IPS DF 6.9 (cell line): ENCODE measurements at regions not wholly inside any gene's neighbourhood (a gene's known extent, or its start where the extent isn't known, plus 50 kb on each side); places are given as distances from the start of the nearest gene placed in this dataset.
"Not testable (repeated sequence)": the region's sequence is repeated elsewhere in the genome, so short reads cannot be mapped to it uniquely, and the experiment has no call there.

ENCODE experiments used
- DNase-seq: peaks from one replicate; pipeline ENCODE4 v3.0.0-alpha.2; 2013; ENCODE audit warnings: low read depth, low spot score
- H3K27ac ChIP-seq: one replicate; pipeline ENCODE4 v1.5.1; 2013; ENCODE audit warnings: low read length, control low read depth
- H3K27me3 ChIP-seq: 2 replicates; pipeline ENCODE4 v1.6.1; 2013; ENCODE audit warnings: mild to moderate bottlenecking, low read length; ENCODE audit not compliant: control insufficient read depth, insufficient read depth
- H3K36me3 ChIP-seq: 2 replicates; pipeline ENCODE4 v1.6.1; 2013; ENCODE audit warnings: low read length; ENCODE audit not compliant: control insufficient read depth, insufficient read depth
- H3K4me1 ChIP-seq: 2 replicates; pipeline ENCODE4 v1.6.1; 2013; ENCODE audit warnings: low read length; ENCODE audit not compliant: control insufficient read depth, insufficient read depth
- H3K4me3 ChIP-seq: 2 replicates; pipeline ENCODE4 v1.5.1; 2013; ENCODE audit warnings: mild to moderate bottlenecking, low read length
- H3K9me3 ChIP-seq: 2 replicates; pipeline ENCODE4 v1.6.1; 2013; ENCODE audit warnings: low read length, inconsistent platforms; ENCODE audit not compliant: control insufficient read depth, insufficient read depth
- WGBS: extraction: QIAGEN DNeasy Blood & Tissue Kit; methylation state at CpG from one replicate; pipeline ENCODE4 v1.1.7; 2013; ENCODE audit warnings: mixed read lengths, missing lambda C conversion rate; ENCODE audit not compliant: insufficient read length, insufficient coverage; 5-methylcytosine and 5-hydroxymethylcytosine counted together

- no peak for DNase-seq
- no peaks in the 10 kb centered on the region for H3K27me3 ChIP-seq
- H3K27ac ChIP-seq: no peak overlapping the region
- WGBS: no CpG with 5 or more reads among the region's 4 CpGs
- no peaks in the 10 kb centered on the region; the same call in 1 of the 2 replicates for H3K9me3 ChIP-seq
- H3K36me3 ChIP-seq: no peaks in the 10 kb centered on the region
- H3K4me3 ChIP-seq: no peak overlapping the region
- H3K4me1 ChIP-seq: no peaks in the 10 kb centered on the region
These were observed 206.1 kb downstream of the TUSC1 start for GRCh38 chr9:25472085-25472607.

- no peaks in the 10 kb centered on the region for H3K36me3 ChIP-seq
- H3K27ac ChIP-seq: no peak overlapping the region
- H3K27me3 ChIP-seq: no peaks in the 10 kb centered on the region
- H3K4me3 ChIP-seq: no peak overlapping the region
- H3K9me3 ChIP-seq: no peaks in the 10 kb centered on the region
- no peaks in the 10 kb centered on the region for H3K4me1 ChIP-seq
- DNase-seq: no peak
These were observed 216.8 kb downstream of the TUSC1 start for GRCh38 chr9:25461416-25461815.

GRCh38 chr9:25453875-25454274 is 224.4 kb downstream of the TUSC1 start:
- H3K36me3 ChIP-seq: no peaks in the 10 kb centered on the region
- no peaks in the 10 kb centered on the region for H3K4me1 ChIP-seq
- no peaks in the 10 kb centered on the region for H3K27me3 ChIP-seq
- no CpG with 5 or more reads among the region's 2 CpGs for WGBS
- no peak overlapping the region for H3K4me3 ChIP-seq
- no peak overlapping the region for H3K27ac ChIP-seq
- no peaks in the 10 kb centered on the region for H3K9me3 ChIP-seq
- no peak for DNase-seq

GRCh38 chr9:25449503-25449902 is 228.7 kb downstream of the TUSC1 start:
- Histone ChIP-seq H3K27me3 (no peaks in the 10 kb centered on the region), H3K4me1 (no peaks in the 10 kb centered on the region), H3K4me3 (no peak overlapping the region), H3K27ac (no peak overlapping the region), H3K36me3 (no peaks in the 10 kb centered on the region), H3K9me3 (no peaks in the 10 kb centered on the region)
- WGBS: no CpG with 5 or more reads among the region's 3 CpGs
- DNase-seq: no peak

- H3K4me3 ChIP-seq, DNase-seq, H3K4me1 ChIP-seq, H3K27me3 ChIP-seq, H3K36me3 ChIP-seq, H3K9me3 ChIP-seq, H3K27ac ChIP-seq: not testable (repeated sequence)
- no CpG with 5 or more reads among the region's 13 CpGs for whole genome bisulfite sequencing
These were observed 232.5 kb downstream of the TUSC1 start for GRCh38 chr9:25445721-25446120.

- no CpG with 5 or more reads among the region's 4 CpGs for WGBS
- Histone ChIP-seq H3K27ac (no peak overlapping the region), H3K27me3 (no peaks in the 10 kb centered on the region), H3K4me1 (no peaks in the 10 kb centered on the region), H3K4me3 (no peak overlapping the region), H3K9me3 (no peaks in the 10 kb centered on the region), H3K36me3 (no peaks in the 10 kb centered on the region)
- no peak for DNase-seq
These were observed 235.7 kb downstream of the TUSC1 start for GRCh38 chr9:25442526-25442925.

GRCh38 chr9:25427898-25428297 is 250.3 kb downstream of the TUSC1 start:
- Histone ChIP-seq H3K9me3 (no peaks in the 10 kb centered on the region), H3K27ac (no peak overlapping the region), H3K4me3 (no peak overlapping the region), H3K36me3 (no peaks in the 10 kb centered on the region), H3K27me3 (no peaks in the 10 kb centered on the region), H3K4me1 (no peaks in the 10 kb centered on the region)
- DNase-seq: no peak
- no CpG with 5 or more reads among the region's 4 CpGs for WGBS

- WGBS: no CpG with 5 or more reads among the region's 4 CpGs
- no peak overlapping the region for H3K4me3 ChIP-seq
These were observed 251.0 kb downstream of the TUSC1 start for GRCh38 chr9:25427290-25427689.

GRCh38 chr9:25421560-25421959 is 256.7 kb downstream of the TUSC1 start:
- H3K27me3 ChIP-seq: no peaks in the 10 kb centered on the region
- no peaks in the 10 kb centered on the region for H3K36me3 ChIP-seq
- no peaks in the 10 kb centered on the region; the same call in 1 of the 2 replicates for H3K4me1 ChIP-seq
- no peaks in the 10 kb centered on the region for H3K9me3 ChIP-seq
- WGBS: no CpG with 5 or more reads among the region's 1 CpG
- DNase-seq: no peak
- no peak overlapping the region for H3K27ac ChIP-seq
- H3K4me3 ChIP-seq: no peak overlapping the region

More at GRCh38 chr9:25427290-25427689, 251.0 kb downstream of the TUSC1 start:
- H3K9me3 ChIP-seq: no peaks in the 10 kb centered on the region
- no peaks in the 10 kb centered on the region for H3K36me3 ChIP-seq
- no peaks in the 10 kb centered on the region for H3K4me1 ChIP-seq
- DNase-seq: no peak
- H3K27ac ChIP-seq: no peak overlapping the region
- H3K27me3 ChIP-seq: no peaks in the 10 kb centered on the region

GRCh38 chr9:25418974-25419373 is 259.3 kb downstream of the TUSC1 start:
- Histone ChIP-seq H3K4me3 (no peak overlapping the region), H3K36me3 (no peaks in the 10 kb centered on the region), H3K9me3 (no peaks in the 10 kb centered on the region), H3K4me1 (peaks cover 2% of the 10 kb centered on the region; the same call in 1 of the 2 replicates), H3K27me3 (no peaks in the 10 kb centered on the region), H3K27ac (no peak overlapping the region)
- no peak for DNase-seq

- no peaks in the 10 kb centered on the region for H3K36me3 ChIP-seq
- WGBS: no CpG with 5 or more reads among the region's 1 CpG
- no peak overlapping the region for H3K4me3 ChIP-seq
- no peaks in the 10 kb centered on the region for H3K27me3 ChIP-seq
- no peaks in the 10 kb centered on the region for H3K9me3 ChIP-seq
- no peak overlapping the region for H3K27ac ChIP-seq
- peaks cover 2% of the 10 kb centered on the region; the same call in 1 of the 2 replicates for H3K4me1 ChIP-seq
- no peak for DNase-seq
These were observed 262.5 kb downstream of the TUSC1 start for GRCh38 chr9:25415718-25416117.
